Endothelial cell of umbilical vein (primary cell): ENCODE measurements at regions not wholly inside any gene's neighbourhood (a gene's known extent, or its start where the extent isn't known, plus 50 kb on each side); places are given as distances from the start of the nearest gene placed in this dataset.

Experiments used
- BruUV-seq: library from RNA; stranded (reverse); fragments of 400-500 nt; replicated peaks from 2 replicates; lab custom pipeline; 2021; lab: Mats Ljungman, UMichigan
- CTCF ChIA-PET: fragments of 300-600, 350-600 bp; sonication (Branson Sonifier 250); formaldehyde crosslinking; loops from one replicate; lab custom pipeline; 2021; ENCODE audit warnings: antibody characterized with exemption, inconsistent platforms; lab: Charles Lee
- POLR2A ChIA-PET: fragments of 300-600, 350-600 bp; sonication (Branson Sonifier 250); formaldehyde crosslinking; loops from one replicate; lab custom pipeline; 2021; ENCODE audit warnings: antibody characterized with exemption, inconsistent platforms; lab: Charles Lee
- DNase-seq: peaks from one replicate; pipeline ENCODE4 v3.0.0-alpha.2; 2011; ENCODE audit warnings: low read depth, low spot score
- FAIRE-seq: peaks from 2 replicates; lab custom pipeline; 2011; peaks lifted over from hg19 to GRCh38; lab: Jason Lieb, UNC
- H2AFZ ChIP-seq: 2 replicates; pipeline ENCODE4 v1.6.0; 2012; ENCODE audit warnings: low read depth, low read length, control low read depth, inconsistent platforms
- H3K27ac ChIP-seq: 2 replicates; pipeline ENCODE4 v1.5.1; 2011; ENCODE audit warnings: low read depth, mild to moderate bottlenecking, control low read depth, low read length, moderate library complexity; ENCODE audit not compliant: insufficient read depth
- H3K27me3 ChIP-seq, 2 experiments: 2 replicates each; pipeline versions ENCODE4 v1.6.0 to v1.6.1; 2011; ENCODE audit warnings: low read length in 2 of 2, mixed read lengths in 1 of 2; ENCODE audit not compliant: control insufficient read depth in 2 of 2, insufficient read depth in 2 of 2
- H3K36me3 ChIP-seq, 2 experiments: 2 replicates in 1 of 2; 3 replicates in 1 of 2; pipeline ENCODE4 v1.5.1; 2011; ENCODE audit warnings: low read length in 2 of 2, mild to moderate bottlenecking in 1 of 2, moderate library complexity in 1 of 2; ENCODE audit not compliant: control insufficient read depth in 2 of 2, insufficient read depth in 2 of 2; ENCODE audit errors: extremely low read depth in 1 of 2
- H3K4me1 ChIP-seq: 3 replicates; pipeline ENCODE4 v1.5.1; 2011; ENCODE audit warnings: mild to moderate bottlenecking, low read length; ENCODE audit not compliant: control insufficient read depth, insufficient read depth; ENCODE audit errors: extremely low read depth
- H3K4me2 ChIP-seq: 2 replicates; pipeline ENCODE4 v1.6.1; 2011; ENCODE audit warnings: low read length, control low read depth, mixed read lengths; ENCODE audit not compliant: insufficient read depth
- H3K4me3 ChIP-seq, 3 experiments: fragments of 200-600 bp in 1 of 3; sonication (generic), shearing (Covaris generic) in 1 of 3; replicated peaks in 1 of 3; 2 replicates each; pipeline ENCODE4 v1.5.1; 2011 to 2016; ENCODE audit warnings: control low read depth in 3 of 3, low read length in 3 of 3, mild to moderate bottlenecking in 2 of 3, inconsistent platforms in 1 of 3, low read depth in 1 of 3, moderate library complexity in 1 of 3; ENCODE audit not compliant: insufficient read depth in 1 of 3
- H3K79me2 ChIP-seq: 2 replicates; pipeline ENCODE4 v1.6.0; 2012; ENCODE audit warnings: low read length, inconsistent platforms; ENCODE audit not compliant: control insufficient read depth, insufficient read depth
- H3K9ac ChIP-seq: replicated peaks from 2 replicates; pipeline ENCODE3; 2011; ENCODE audit warnings: low read length, control low read depth; ENCODE audit not compliant: insufficient read depth; ENCODE audit errors: extremely low read depth
- H3K9me1 ChIP-seq: replicated peaks from 3 replicates; pipeline ENCODE4 v1.6.0; 2011; ENCODE audit warnings: mild to moderate bottlenecking, low read length; ENCODE audit not compliant: control insufficient read depth, insufficient read depth; ENCODE audit errors: extremely low read depth
- H3K9me3 ChIP-seq: replicated peaks from 2 replicates; pipeline ENCODE4 v1.5.1; 2012; ENCODE audit warnings: low read length, inconsistent platforms; ENCODE audit not compliant: control insufficient read depth, insufficient read depth
- H4K20me1 ChIP-seq: replicated peaks from 2 replicates; pipeline ENCODE3; 2011; ENCODE audit warnings: mild to moderate bottlenecking, low read length; ENCODE audit not compliant: control insufficient read depth, insufficient read depth; ENCODE audit errors: extremely low read depth
- CTCF ChIP-seq, 2 donors: IDR thresholded peaks; 1 replicate in 1 of 2; 2 replicates in 1 of 2; pipeline ENCODE4 v1.5.1; 2011; ENCODE audit warnings: low read length in 2 of 2, mild to moderate bottlenecking in 2 of 2, moderate library complexity in 2 of 2, control low read depth in 1 of 2, inconsistent platforms in 1 of 2, low read depth in 1 of 2; ENCODE audit not compliant: insufficient read depth in 1 of 2; ENCODE audit errors: extremely low read depth in 1 of 2
- EZH2 ChIP-seq: IDR thresholded peaks from 2 replicates; pipeline ENCODE4 v1.6.1; 2012; ENCODE audit warnings: borderline replicate concordance, low read depth, mild to moderate bottlenecking, moderate library complexity, low read length, inconsistent platforms; ENCODE audit not compliant: severe bottlenecking
- FOS ChIP-seq: IDR thresholded peaks from 2 replicates; pipeline ENCODE4 v1.6.1; 2011; ENCODE audit warnings: mild to moderate bottlenecking, low read length, moderate library complexity, borderline replicate concordance; ENCODE audit not compliant: insufficient read depth
- GATA2 ChIP-seq: IDR thresholded peaks from 2 replicates; pipeline ENCODE4 v1.7.0; 2011; ENCODE audit warnings: low read depth, mild to moderate bottlenecking, moderate library complexity, mixed read lengths, low read length; ENCODE audit not compliant: insufficient read length, insufficient read depth
- JUN ChIP-seq: IDR thresholded peaks from 2 replicates; pipeline ENCODE4 v1.6.1; 2011; ENCODE audit warnings: borderline replicate concordance, low read depth; ENCODE audit not compliant: insufficient read length, insufficient read depth
- MAX ChIP-seq: IDR thresholded peaks from 2 replicates; pipeline ENCODE4 v1.6.1; 2011; ENCODE audit not compliant: insufficient read depth, insufficient read length
- MYC ChIP-seq: IDR thresholded peaks from one replicate; pipeline ENCODE4 v1.6.1; 2011; ENCODE audit warnings: mild to moderate bottlenecking, low read depth, low read length
- POLR2A ChIP-seq: IDR thresholded peaks from 2 replicates; pipeline ENCODE4 v1.6.1; 2012; ENCODE audit warnings: low read depth, mild to moderate bottlenecking, control low read depth, low read length
- POLR2AphosphoS5 ChIP-seq: IDR thresholded peaks from 2 replicates; pipeline ENCODE4 v1.6.1; 2012; ENCODE audit warnings: low read depth, mild to moderate bottlenecking, control low read depth, low read length, moderate library complexity; ENCODE audit not compliant: insufficient read depth
- dilution Hi-C: fragments of 300-500 bp; cut with MboI; formaldehyde crosslinking; loops from one replicate; pipeline ENCODE4 v1.15.0; 2019; ENCODE audit warnings: low sequenced_read_pairs; ENCODE audit not compliant: extremely low pct_ligation_motif_present
- intact Hi-C: fragments of 100-400 bp; cut with micrococcal nuclease; formaldehyde crosslinking; loops from one replicate; pipeline ENCODE4 v1.10.0; 2022

GRCh38 chr11:116500947-116501602 lies 271.7 kb downstream of the BUD13 start:
- FAIRE-seq: no peak
- no TSS peak for BruUV-seq
- Histone ChIP-seq H3K4me2 (no peak overlapping the region), H3K27ac (no peak overlapping the region), H3K9ac (no peak overlapping the region), H3K4me1 (no peaks in the 10 kb centered on the region), H4K20me1 (no peaks in the 10 kb centered on the region), H3K36me3 (no peaks in the 10 kb centered on the region), H3K4me3 (no peak overlapping the region), H3K27me3 (peaks cover 15 to 21% of the 10 kb centered on the region in 2 experiments), H2AFZ (no peak overlapping the region), H3K79me2 (no peaks in the 10 kb centered on the region), H3K9me3 (no peaks in the 10 kb centered on the region), H3K9me1 (no peaks in the 10 kb centered on the region)
- ChIA-PET POLR2A (no interaction called here), CTCF (interaction anchor here (0.8 to 7.0 kb wide), 10 partner anchors 13 to 284 kb away, joined by 3 to 169 read pairs (median 8); no protein-coding TSS in a partner anchor)
- TF ChIP-seq MAX (no peak), EZH2 (peak; percentile 36)
- DNase-seq: no peak
- intact Hi-C loops (no loop called here), dilution Hi-C loops (no loop called here)

GRCh38 chr11:116500026-116500946 lies 272.5 kb downstream of the BUD13 start:
- H3K4me3 ChIP-seq: no peak overlapping the region
- no peaks in the 10 kb centered on the region for H3K79me2 ChIP-seq
- no peak overlapping the region for H3K27ac ChIP-seq
- no peaks in the 10 kb centered on the region for H3K4me1 ChIP-seq
- TF ChIP-seq JUN: no peak
- no peak for TF ChIP-seq MYC
- no peak for TF ChIP-seq GATA2
- no peak for TF ChIP-seq POLR2AphosphoS5
- no peak for TF ChIP-seq POLR2A
- no peak for TF ChIP-seq CTCF (IDR thresholded peaks at IDR 0.05; ENCODE audit: extremely low read depth in 1 of 2, insufficient read depth in 1 of 2, low read depth in 1 of 2, low read length in 2 of 2)
- TF ChIP-seq FOS: no peak
- no peak for TF ChIP-seq MAX
- TF ChIP-seq EZH2: no peak
- dilution Hi-C loops: no loop called here
- no peaks in the 10 kb centered on the region for H4K20me1 ChIP-seq
- DNase-seq (no peak), FAIRE-seq (no peak)
- ChIA-PET CTCF (interaction anchor here (0.9 to 7.0 kb wide), 50 partner anchors 8 to 1761 kb away, joined by 3 to 169 read pairs (median 5); no protein-coding TSS in a partner anchor), POLR2A (no interaction called here)
- no peaks in the 10 kb centered on the region for H3K9me1 ChIP-seq
- H2AFZ ChIP-seq: no peak overlapping the region
- H3K36me3 ChIP-seq: no peaks in the 10 kb centered on the region
- intact Hi-C loops: no loop called here
- no peak overlapping the region for H3K4me2 ChIP-seq
- H3K9me3 ChIP-seq: no peaks in the 10 kb centered on the region
- peaks cover 15 to 18% of the 10 kb centered on the region in 2 experiments for H3K27me3 ChIP-seq
- BruUV-seq: no TSS peak
- no peak overlapping the region for H3K9ac ChIP-seq
